Spleen (tissue), 11 donors: ENCODE measurements at regions not wholly inside any gene's neighbourhood (a gene's known extent, or its start where the extent isn't known, plus 50 kb on each side); places are given as distances from the start of the nearest gene placed in this dataset.

Experiments used
- DNase-seq: peaks from one replicate; pipeline ENCODE4 v3.0.0-alpha.2; 2020
- H3K27ac ChIP-seq, 8 donors: fragments of 200-600 bp; sonication (generic) in 7 of 8; 1 replicate in 4 of 8; 2 replicates in 4 of 8; pipeline versions ENCODE4 v1.5.0 to v1.8.0; 2016 to 2021; ENCODE audit warnings: inconsistent platforms in 4 of 8, mild to moderate bottlenecking in 4 of 8, moderate library complexity in 1 of 8
- H3K27me3 ChIP-seq, 7 donors: fragments of 200-600 bp; sonication (generic) in 6 of 7; replicated peaks in 1 of 7; 1 replicate in 4 of 7; 2 replicates in 3 of 7; pipeline versions ENCODE4 v1.5.0 to v1.8.0; 2016 to 2021; ENCODE audit warnings: inconsistent platforms in 3 of 7, mild to moderate bottlenecking in 1 of 7
- H3K36me3 ChIP-seq, 6 donors: fragments of 200-600 bp; sonication (generic) in 5 of 6; 1 replicate in 4 of 6; 2 replicates in 2 of 6; pipeline versions ENCODE4 v1.5.0 to v1.8.0; 2016 to 2021; ENCODE audit warnings: inconsistent platforms in 2 of 6
- H3K4me1 ChIP-seq, 6 donors: fragments of 200-600 bp; sonication (generic) in 5 of 6; 1 replicate in 3 of 6; 2 replicates in 3 of 6; pipeline versions ENCODE4 v1.5.0 to v1.8.0; 2016 to 2021; ENCODE audit warnings: inconsistent platforms in 3 of 6
- H3K4me3 ChIP-seq, 8 donors: fragments of 200-600 bp; sonication (generic) in 7 of 8; 1 replicate in 4 of 8; 2 replicates in 4 of 8; pipeline versions ENCODE4 v1.5.0 to v1.8.0; 2016 to 2021; ENCODE audit warnings: inconsistent platforms in 4 of 8, mild to moderate bottlenecking in 4 of 8, moderate library complexity in 2 of 8
- H3K9me3 ChIP-seq, 8 donors: fragments of 200-600 bp; sonication (generic) in 7 of 8; 1 replicate in 4 of 8; 2 replicates in 4 of 8; pipeline versions ENCODE4 v1.5.0 to v1.8.0; 2016 to 2021; ENCODE audit warnings: inconsistent platforms in 4 of 8
- POLR2A ChIP-seq, 3 donors: fragments of 450-650 bp; IDR thresholded peaks; one replicate each; pipeline ENCODE4 v1.5.1; 2017; ENCODE audit warnings: antibody characterized with exemption in 3 of 3, mild to moderate bottlenecking in 1 of 3
- POLR2AphosphoS5 ChIP-seq, 3 donors: sonication (generic); formaldehyde crosslinking; IDR thresholded peaks; one replicate each; pipeline ENCODE4 v1.5.1; 2017; ENCODE audit warnings: antibody characterized with exemption in 3 of 3
- WGBS, 5 donors: extraction: QIAGEN DNeasy Blood & Tissue Kit in 3 of 5; methylation state at CpG; one replicate each; pipeline versions ENCODE4 v1.1.5 to v1.1.7; 2013 to 2018; 5-methylcytosine and 5-hydroxymethylcytosine counted together
- intact Hi-C: fragments of 100-400 bp; cut with DNase I; formaldehyde crosslinking; loops from one replicate; pipeline ENCODE4 v1.15.0; 2023; ENCODE audit warnings: low total_unique reads
- TF ChIP-seq, protein P1 (sequence below), 11 experiments: fragments of 200-600 bp in 7 of 11; fragments of 450-650 bp in 4 of 11; sonication (generic) in 4 of 11; IDR thresholded peaks in 8 of 11; conservative IDR thresholded peaks in 3 of 11; 1 replicate in 7 of 11; 2 replicates in 4 of 11; pipeline versions ENCODE4 v1.4.0 to v1.8.0; 2016 to 2021; ENCODE audit warnings: antibody characterized with exemption in 11 of 11, inconsistent platforms in 4 of 11, mild to moderate bottlenecking in 1 of 11
- donor health status: healthy with polysubstance abuse.
- donor health status: DM: no; HTN: no; CAD: no; lungs with moderate emphysema.
- donor health status: DM: no; HTN: no; CAD: no.
- donor health status: Bipolar disorder and iron deficiency.
- donor health status: healthy.
- donor health status: DM: no; HTN: no; CAD: no.
- donor health status: DM: yes; HTN: yes; CAD: no.

- TF ChIP-seq POLR2A (IDR thresholded peaks at IDR 0.05) = no peak
- no peak for TF ChIP-seq POLR2AphosphoS5 (IDR thresholded peaks at IDR 0.05)
- TF ChIP-seq, protein P1, sequence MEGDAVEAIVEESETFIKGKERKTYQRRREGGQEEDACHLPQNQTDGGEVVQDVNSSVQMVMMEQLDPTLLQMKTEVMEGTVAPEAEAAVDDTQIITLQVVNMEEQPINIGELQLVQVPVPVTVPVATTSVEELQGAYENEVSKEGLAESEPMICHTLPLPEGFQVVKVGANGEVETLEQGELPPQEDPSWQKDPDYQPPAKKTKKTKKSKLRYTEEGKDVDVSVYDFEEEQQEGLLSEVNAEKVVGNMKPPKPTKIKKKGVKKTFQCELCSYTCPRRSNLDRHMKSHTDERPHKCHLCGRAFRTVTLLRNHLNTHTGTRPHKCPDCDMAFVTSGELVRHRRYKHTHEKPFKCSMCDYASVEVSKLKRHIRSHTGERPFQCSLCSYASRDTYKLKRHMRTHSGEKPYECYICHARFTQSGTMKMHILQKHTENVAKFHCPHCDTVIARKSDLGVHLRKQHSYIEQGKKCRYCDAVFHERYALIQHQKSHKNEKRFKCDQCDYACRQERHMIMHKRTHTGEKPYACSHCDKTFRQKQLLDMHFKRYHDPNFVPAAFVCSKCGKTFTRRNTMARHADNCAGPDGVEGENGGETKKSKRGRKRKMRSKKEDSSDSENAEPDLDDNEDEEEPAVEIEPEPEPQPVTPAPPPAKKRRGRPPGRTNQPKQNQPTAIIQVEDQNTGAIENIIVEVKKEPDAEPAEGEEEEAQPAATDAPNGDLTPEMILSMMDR (IDR thresholded peaks at IDR 0.05 in 8 of 11, conservative IDR thresholded peaks at IDR 0.05 in 3 of 11) = no peak
- H3K9me3 ChIP-seq = no peaks in the 10 kb centered on the region
Measured at GRCh38 chr15:69511015-69511414, 58.4 kb downstream of the RPLP1 start.

DNA sequence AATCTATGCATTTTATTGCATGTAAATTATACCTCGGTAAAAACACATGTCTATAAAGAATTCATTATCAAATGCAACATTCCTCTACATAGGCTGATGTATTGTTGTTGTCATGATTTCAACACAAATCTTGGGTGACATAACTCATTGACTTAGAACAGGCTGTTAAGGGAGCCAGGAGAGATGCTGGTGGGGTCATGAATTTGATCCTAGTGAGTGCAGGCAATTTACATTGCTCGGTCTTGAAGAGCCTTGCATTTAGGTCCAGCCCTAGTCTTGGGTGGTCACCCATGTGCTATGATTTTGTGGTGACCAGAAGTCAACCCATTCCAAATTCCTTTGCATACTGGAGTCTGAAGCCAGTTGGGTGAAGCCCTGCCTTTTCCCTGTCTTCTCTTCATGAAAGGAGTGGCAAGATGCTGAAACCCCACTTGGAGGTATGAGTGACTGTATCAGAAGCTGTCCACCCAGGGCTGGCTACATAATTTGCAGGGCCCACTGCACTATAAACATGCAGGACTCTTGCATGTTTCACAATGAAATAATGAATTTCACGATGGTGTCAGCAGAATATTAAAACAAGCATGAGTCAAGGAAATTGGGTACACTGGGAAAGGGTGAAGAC lies 59.2 kb downstream of the RPLP1 start:
- Histone ChIP-seq H3K27me3 (peaks cover 0 to 15% (median 0%) of the 10 kb centered on the region in 7 donors), H3K27ac (no peak overlapping the region), H3K4me1 (peaks cover 0 to 5% (median 0%) of the 10 kb centered on the region in 6 donors), H3K9me3 (no peaks in the 10 kb centered on the region), H3K4me3 (no peak overlapping the region), H3K36me3 (no peaks in the 10 kb centered on the region)
- intact Hi-C loops = no loop called here
- WGBS, 5 donors = 83 to 93% (median 89%) methylated on average over 3 of the region's 3 CpGs
- TF ChIP-seq POLR2A (IDR thresholded peaks at IDR 0.05) (no peak), POLR2AphosphoS5 (IDR thresholded peaks at IDR 0.05) (no peak)
- TF ChIP-seq, protein P1 (IDR thresholded peaks at IDR 0.05 in 8 of 11, conservative IDR thresholded peaks at IDR 0.05 in 3 of 11) = no peak
- no peak for DNase-seq

More at GRCh38 chr15:69511015-69511414, 58.4 kb downstream of the RPLP1 start:
- Histone ChIP-seq H3K27me3 (peaks cover 0 to 14% (median 0%) of the 10 kb centered on the region in 7 donors), H3K36me3 (no peaks in the 10 kb centered on the region), H3K4me3 (no peak overlapping the region), H3K27ac (no peak overlapping the region), H3K4me1 (peaks cover 0 to 5% (median 0%) of the 10 kb centered on the region in 6 donors)
- intact Hi-C loops = no loop called here
- no peak for DNase-seq

DNA sequence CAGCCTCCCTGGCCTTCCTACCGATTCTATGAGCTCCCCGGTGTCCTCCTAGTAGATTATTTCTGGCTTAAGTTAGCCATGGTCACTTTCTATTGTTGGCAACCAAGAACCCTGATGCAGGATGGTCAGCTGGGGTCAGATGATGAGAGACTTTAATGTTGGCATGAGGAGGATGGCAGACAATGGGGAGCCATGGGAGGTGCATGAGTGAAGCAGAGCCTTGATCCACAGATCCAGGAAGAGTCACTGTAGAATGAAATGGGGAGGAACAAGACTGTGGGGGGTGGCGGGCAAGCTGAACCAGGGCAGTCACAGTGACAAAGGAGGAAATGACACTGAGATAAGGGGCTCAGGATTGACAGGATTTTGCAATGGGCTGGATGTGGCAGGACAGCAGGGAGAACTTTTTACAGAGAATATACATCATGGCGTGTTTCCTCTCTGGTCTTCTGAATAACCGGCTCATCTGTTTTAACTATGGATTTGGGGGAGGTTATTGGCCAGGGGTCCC lies 60.9 kb downstream of the RPLP1 start:
- Histone ChIP-seq H3K4me1 (peaks cover 0 to 5% (median 0%) of the 10 kb centered on the region in 6 donors), H3K9me3 (no peaks in the 10 kb centered on the region), H3K27ac (no peak overlapping the region), H3K4me3 (no peak overlapping the region), H3K27me3 (peaks cover 0 to 31% (median 0%) of the 10 kb centered on the region in 7 donors), H3K36me3 (no peaks in the 10 kb centered on the region)
- intact Hi-C loops = no loop called here
- 64 to 89% (median 70%) methylated on average over 5 of the region's 5 CpGs for WGBS, 5 donors
- no peak for DNase-seq
- TF ChIP-seq, protein P1 (IDR thresholded peaks at IDR 0.05 in 8 of 11, conservative IDR thresholded peaks at IDR 0.05 in 3 of 11) = no peak
- no peak for TF ChIP-seq POLR2A (IDR thresholded peaks at IDR 0.05)
- no peak for TF ChIP-seq POLR2AphosphoS5 (IDR thresholded peaks at IDR 0.05)

- no peak for DNase-seq
- Histone ChIP-seq H3K36me3 (no peaks in the 10 kb centered on the region), H3K27ac (no peak overlapping the region), H3K27me3 (peaks cover 0 to 34% (median 0%) of the 10 kb centered on the region in 7 donors), H3K4me3 (no peak overlapping the region), H3K9me3 (no peaks in the 10 kb centered on the region), H3K4me1 (peaks cover 0 to 5% (median 0%) of the 10 kb centered on the region in 6 donors)
- WGBS, 5 donors = 67 to 80% (median 73%) methylated on average over 7 of the region's 7 CpGs
- TF ChIP-seq, protein P1 (IDR thresholded peaks at IDR 0.05 in 8 of 11, conservative IDR thresholded peaks at IDR 0.05 in 3 of 11) = no peak
- TF ChIP-seq POLR2AphosphoS5 (IDR thresholded peaks at IDR 0.05) (no peak), POLR2A (IDR thresholded peaks at IDR 0.05) (no peak)
- intact Hi-C loops = no loop called here
Measured at GRCh38 chr15:69513986-69514385, 61.4 kb downstream of the RPLP1 start.
